ENCODE measurements at regions not wholly inside any gene's neighbourhood (a gene's known extent, or its start where the extent isn't known, plus 50 kb on each side); places are given as distances from the start of the nearest gene placed in this dataset.

GRCh38 chr6:16078064-16078463, 50.8 kb upstream of the MYLIP start:
- no peak for DNase-seq (ENCODE audit: low read depth)

- DNase-seq (ENCODE audit: low read depth), result no peak
Observed at GRCh38 chr6:16069671-16070070, 59.2 kb upstream of the MYLIP start.

DNA sequence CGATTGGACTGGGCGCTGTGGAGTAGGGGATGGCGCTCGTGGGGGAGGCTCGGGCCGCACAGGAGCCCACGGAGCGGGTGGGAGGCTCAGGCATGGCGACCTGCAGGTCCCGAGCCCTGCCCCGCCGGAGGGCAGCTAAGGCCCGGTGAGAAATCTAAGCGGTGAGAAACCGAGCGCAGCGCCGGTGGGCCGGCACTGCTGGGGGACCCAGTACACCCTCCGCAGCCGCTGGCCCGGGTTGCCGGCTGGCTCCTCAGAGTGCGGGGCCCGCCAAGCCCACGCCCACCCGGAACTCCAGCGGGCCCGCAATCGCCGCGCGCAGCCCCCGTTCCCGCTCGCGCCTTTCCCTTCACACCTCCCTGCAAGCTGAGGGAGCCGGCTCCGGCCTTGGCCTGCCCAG, 59.7 kb upstream of the MYLIP start:
- DNase-seq (ENCODE audit: low read depth), result no peak

GRCh38 chr6:16067568-16067967, 61.3 kb upstream of the MYLIP start:
- DNase-seq (ENCODE audit: low read depth), result no peak

GRCh38 chr6:16064671-16065072, 64.2 kb upstream of the MYLIP start:
- DNase-seq (ENCODE audit: low read depth), result no peak

DNA sequence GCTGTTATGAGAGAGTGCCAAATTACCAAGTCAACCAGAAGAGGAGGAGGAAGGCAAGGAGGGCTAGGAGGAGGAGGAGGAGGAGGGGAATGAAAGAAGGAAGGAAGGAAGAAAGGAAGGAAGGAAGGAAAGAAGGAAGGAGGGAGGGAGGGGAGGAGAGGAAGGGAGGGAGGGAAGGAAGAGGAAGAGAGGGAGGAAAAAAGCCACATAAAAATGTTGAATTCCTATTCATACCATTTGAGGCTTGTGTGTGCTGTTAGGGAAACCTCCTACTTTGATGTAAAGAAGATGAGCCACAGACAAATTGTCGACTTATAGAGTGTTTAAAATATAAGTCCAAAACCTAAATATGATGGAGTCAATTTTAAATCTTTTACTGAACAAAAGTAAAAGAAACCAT, 65.3 kb upstream of the MYLIP start:
- no peak for DNase-seq (ENCODE audit: low read depth)

DNA sequence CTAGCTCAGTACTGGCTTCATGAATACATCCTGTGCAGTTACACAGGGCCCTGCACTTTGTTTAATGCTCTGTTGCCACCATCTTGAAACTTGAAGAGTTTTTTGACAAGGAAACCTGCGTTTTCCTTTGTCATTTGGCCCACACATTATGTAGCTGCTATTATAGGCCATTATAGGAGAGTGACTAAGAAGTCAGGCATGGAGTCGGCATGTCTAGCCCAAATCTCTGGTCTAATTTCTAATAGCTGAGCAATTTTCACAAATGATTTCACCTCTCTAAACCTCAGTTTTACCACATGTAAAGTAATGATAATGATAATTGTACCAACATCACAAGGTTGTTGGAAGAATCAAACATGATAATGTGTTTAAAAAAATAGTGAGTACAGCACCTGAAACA, 67.1 kb upstream of the MYLIP start:
- no peak for DNase-seq (ENCODE audit: low read depth)

- no peak for DNase-seq (ENCODE audit: low read depth)
Observed at GRCh38 chr6:16060039-16060438, 68.8 kb upstream of the MYLIP start.

DNA sequence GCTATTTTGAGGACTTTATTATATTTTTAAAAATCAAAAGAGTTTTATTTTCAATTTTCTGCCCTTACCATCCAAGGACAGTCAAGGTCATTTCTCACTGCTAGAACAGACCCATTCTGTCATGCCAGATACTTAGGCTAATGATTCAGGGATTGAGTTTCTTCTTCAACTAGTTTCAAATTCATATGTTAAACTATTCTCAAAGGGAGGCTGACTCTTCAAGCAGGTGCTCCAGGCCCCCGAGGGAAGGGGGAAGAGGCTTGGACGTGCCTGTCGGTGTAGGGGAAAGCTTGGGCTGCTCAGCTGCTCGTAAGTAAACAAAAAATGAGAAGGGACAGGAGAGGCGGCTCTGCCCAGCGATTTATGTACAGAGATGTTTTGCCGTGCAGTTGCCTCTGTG, 69.4 kb upstream of the MYLIP start:
- no peak for DNase-seq (ENCODE audit: low read depth)

DNA sequence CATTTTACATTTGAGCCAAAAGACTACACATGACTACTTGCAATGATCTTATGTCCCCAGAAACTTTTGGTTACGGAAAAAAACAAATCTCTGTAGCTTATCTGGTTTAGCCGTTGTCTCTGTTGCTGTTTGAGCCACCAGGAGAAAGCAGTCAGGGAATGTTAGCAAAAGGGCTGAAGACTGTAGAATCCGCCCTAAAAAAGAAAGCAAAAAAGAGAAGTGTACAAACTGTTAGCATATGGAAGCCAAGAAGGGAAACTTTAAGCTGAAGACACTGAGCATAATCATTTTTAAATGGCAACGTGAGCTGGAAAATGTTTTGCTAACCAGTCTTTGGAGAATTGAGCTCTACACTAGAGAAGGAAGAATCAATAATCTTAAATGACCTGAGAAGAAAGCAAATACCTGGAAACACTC, 69.9 kb upstream of the MYLIP start:
- DNase-seq (ENCODE audit: low read depth), result no peak

GRCh38 chr6:16058201-16058928, 70.5 kb upstream of the MYLIP start:
- no peak for DNase-seq (ENCODE audit: low read depth)

- no peak for DNase-seq (ENCODE audit: low read depth)
Observed at GRCh38 chr6:16057446-16057845, 71.4 kb upstream of the MYLIP start.

DNA sequence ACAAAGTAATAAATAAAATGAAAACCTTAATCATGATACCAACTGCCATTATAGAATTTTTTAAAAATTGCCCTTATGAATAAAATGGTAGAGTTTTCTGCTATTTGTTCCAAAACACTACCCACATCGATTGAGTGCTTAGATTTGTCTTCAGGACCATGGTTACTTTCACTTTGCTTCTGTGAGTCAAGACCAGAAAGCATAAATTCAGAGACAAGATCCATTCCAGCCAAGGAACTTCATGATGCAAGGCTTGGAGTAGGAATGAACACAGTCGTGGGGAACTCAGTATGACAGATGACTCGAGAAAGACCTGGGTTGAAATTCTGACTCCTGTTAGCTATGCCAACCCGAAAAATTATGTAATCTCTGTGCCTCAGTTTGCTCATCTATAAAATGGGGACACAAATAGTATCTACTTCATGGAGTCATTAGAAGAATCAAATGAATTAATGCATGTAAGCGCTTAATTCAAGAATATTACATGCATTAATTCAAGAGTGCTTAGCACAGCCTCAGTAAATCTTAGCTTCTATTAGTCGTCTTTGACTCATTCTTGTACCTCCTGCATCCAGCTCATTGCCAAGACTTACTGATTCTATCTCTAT, 72.5 kb upstream of the MYLIP start:
- no peak for DNase-seq (ENCODE audit: low read depth)

GRCh38 chr6:16055852-16056251, 73.0 kb upstream of the MYLIP start:
- no peak for DNase-seq (ENCODE audit: low read depth)

DNA sequence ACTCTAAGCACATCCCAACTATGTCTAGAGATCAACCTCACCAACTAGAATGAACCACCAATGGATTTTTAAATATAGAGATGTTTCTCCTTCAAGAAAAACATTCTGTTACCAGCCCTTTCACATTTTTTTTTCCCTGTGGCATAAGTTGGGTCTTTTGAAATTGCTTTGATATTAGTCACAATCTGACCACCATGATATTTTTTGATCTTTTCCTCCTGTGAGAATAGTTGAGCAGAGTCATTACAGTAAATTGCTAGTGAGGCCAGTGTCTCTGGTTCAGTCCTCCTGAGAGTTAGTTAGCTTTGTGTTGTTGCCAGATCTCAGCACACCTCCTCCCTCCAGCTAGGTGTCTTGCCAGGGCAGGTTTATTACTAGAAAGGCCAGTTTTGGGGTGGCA, 79.7 kb upstream of the MYLIP start:
- no peak for DNase-seq (ENCODE audit: low read depth)

DNA sequence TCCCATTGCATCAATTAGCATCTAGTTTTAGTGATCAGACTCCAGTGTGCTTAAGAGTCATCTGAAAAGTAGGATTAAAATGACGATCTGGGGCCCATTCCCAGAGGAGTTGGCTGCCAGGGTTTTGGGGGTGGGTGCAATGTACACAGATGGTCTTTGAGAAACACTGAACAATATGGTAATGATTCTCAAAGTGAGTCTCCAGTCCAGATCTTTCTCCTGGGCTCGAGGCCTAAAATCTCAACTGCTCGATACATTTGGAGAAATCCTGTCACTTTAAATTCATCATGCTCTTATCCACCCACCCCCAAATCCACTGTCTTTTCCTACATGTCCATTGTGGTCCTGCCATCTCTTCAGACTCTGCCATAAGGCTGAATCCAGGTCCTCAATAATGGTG, 80.7 kb upstream of the MYLIP start:
- DNase-seq (ENCODE audit: low read depth), result no peak

- DNase-seq (ENCODE audit: low read depth), result no peak
Observed at GRCh38 chr6:16047435-16047990, 81.4 kb upstream of the MYLIP start.

DNA sequence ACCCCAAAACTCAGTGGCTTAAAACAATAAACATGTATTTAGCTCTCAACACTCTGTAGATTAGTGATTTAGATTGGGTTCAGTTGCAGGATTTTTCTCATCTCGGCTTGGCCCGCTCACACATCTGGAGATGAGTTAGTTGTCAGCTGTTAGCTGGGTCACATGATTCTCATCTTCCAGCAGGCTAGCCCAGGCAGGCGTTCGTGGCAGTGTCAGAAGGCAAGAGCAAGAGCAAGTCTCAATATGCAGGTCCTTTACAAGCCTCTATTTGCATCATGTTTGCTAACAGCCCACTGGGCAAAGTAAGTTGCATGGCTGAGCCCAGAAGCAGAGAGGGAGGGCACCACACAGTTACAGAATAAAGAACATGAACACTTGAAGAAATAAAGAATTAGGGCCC, 83.6 kb upstream of the MYLIP start:
- no peak for DNase-seq (ENCODE audit: low read depth)

DNA sequence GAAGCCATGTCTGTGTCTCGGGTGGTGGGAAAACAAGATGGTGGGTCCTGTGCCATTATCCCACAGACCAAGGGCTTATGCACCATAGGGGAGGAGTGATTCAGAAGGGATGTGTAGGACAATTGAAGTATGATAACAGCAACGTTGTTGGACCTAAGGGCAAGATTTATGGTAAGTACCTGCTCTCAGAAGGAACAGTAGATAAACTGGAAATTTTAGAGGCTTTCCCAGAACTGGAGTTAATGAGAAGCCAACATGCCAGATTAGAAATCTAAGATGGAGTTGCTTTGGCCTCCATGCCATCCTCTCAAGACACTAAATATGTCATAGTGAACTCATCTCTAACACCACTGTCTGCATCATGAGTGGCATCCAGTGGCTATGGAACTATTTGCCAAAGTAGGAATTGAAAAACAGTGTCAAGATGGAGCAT, 84.7 kb upstream of the MYLIP start:
- no peak for DNase-seq (ENCODE audit: low read depth)

GRCh38 chr6:16043171-16044135, 85.4 kb upstream of the MYLIP start:
- DNase-seq (ENCODE audit: low read depth), result no peak

DNA sequence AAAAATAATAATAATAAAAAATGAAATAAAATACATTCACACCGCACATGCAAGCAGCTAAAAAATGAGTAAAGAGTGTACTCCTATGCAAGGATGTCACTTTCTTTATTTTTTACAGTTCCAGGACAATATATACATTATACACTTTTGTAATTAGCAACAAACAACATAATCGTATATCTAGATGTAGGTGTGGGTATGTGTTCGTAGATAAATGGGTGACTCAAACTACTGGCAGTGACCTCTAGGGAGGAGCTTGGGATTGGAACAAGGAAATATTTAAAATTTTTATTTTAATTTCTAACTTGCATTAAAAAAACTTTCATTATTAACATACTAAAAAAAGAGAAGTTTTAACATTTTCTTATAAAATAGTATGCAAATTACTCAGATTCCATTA, 86.1 kb upstream of the MYLIP start:
- DNase-seq (ENCODE audit: low read depth), result no peak

DNA sequence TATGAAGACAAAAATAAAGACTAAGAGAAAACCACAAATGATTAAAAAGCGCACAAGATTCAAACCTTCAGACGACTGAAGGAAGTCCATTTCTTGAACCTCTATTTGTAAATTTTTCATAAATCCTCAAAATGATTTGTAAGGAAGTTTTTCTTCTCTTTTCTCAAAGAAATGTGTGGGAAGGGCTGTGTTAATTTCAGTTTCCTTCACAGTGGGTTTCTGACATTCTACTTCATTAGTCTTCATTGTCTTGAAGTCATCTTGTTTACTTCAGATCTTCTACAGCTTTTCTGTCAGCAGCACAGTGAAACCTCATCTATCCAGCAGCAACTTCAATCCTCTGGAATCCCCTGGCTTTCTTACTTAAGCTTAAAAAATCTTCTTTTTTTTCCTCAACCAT, 87.6 kb upstream of the MYLIP start:
- DNase-seq (ENCODE audit: low read depth), result no peak

DNA sequence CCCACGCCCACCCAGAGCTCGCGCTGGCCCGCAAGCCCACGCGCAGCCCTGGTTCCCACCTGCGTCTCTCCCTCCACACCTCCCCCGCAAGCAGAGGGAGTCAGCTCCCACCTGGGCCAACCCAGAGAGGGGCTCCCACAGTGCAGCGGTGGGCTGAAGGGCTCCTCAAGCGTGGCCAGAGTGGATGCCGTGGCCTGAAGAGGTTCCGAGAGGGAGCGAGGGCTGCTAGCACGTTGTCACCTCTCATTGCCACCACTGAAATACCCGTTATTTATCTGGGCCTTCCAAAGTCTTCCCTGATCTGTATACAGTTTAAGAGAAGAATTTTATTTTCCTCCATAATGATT, 88.3 kb upstream of the MYLIP start:
- no peak for DNase-seq (ENCODE audit: low read depth)
